Gastroesophageal sphincter (tissue), 3 donors: ENCODE measurements at regions not wholly inside any gene's neighbourhood (a gene's known extent, or its start where the extent isn't known, plus 50 kb on each side); places are given as distances from the start of the nearest gene placed in this dataset.

ENCODE experiments used
- CTCF ChIP-seq, 4 experiments: fragments of 200-600 bp in 2 of 4; fragments of 450-650 bp in 2 of 4; sonication (generic) in 1 of 4; IDR thresholded peaks; one replicate each; pipeline ENCODE4 v1.5.1; 2017 to 2019; ENCODE audit warnings: antibody characterized with exemption in 4 of 4, mild to moderate bottlenecking in 2 of 4, moderate library complexity in 2 of 4
- EP300 ChIP-seq: sonication (generic); formaldehyde crosslinking; IDR thresholded peaks from one replicate; pipeline ENCODE4 v1.6.1; 2017; ENCODE audit warnings: antibody characterized with exemption, mild to moderate bottlenecking

- TF ChIP-seq CTCF (IDR thresholded peaks at IDR 0.05), result no peak
- no peak for TF ChIP-seq EP300
Observed at GRCh38 chr2:78606895-78607294, 418.6 kb upstream of the REG3G start.
